ENCODE measurements at regions not wholly inside any gene's neighbourhood (a gene's known extent, or its start where the extent isn't known, plus 50 kb on each side); places are given as distances from the start of the nearest gene placed in this dataset.

- Histone ChIP-seq H3K9me3 (peaks cover 0 to 10% (median 2%) of the 10 kb centered on the region in 11 donors), H3K36me3 (no peaks in the 10 kb centered on the region), H3K27me3 (peaks cover 0 to 33% (median 11%) of the 10 kb centered on the region in 7 donors), H3K4me1 (no peaks in the 10 kb centered on the region), H3K27ac (no peak overlapping the region), H3K4me3 (no peak overlapping the region)
- 70 to 76% methylated on average over 20 of the region's 20 CpGs for WGBS, 2 donors
- TF ChIP-seq, protein P1, sequence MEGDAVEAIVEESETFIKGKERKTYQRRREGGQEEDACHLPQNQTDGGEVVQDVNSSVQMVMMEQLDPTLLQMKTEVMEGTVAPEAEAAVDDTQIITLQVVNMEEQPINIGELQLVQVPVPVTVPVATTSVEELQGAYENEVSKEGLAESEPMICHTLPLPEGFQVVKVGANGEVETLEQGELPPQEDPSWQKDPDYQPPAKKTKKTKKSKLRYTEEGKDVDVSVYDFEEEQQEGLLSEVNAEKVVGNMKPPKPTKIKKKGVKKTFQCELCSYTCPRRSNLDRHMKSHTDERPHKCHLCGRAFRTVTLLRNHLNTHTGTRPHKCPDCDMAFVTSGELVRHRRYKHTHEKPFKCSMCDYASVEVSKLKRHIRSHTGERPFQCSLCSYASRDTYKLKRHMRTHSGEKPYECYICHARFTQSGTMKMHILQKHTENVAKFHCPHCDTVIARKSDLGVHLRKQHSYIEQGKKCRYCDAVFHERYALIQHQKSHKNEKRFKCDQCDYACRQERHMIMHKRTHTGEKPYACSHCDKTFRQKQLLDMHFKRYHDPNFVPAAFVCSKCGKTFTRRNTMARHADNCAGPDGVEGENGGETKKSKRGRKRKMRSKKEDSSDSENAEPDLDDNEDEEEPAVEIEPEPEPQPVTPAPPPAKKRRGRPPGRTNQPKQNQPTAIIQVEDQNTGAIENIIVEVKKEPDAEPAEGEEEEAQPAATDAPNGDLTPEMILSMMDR (IDR thresholded peaks at IDR 0.05): no peak
- DNase-seq (no peak), ATAC-seq (no peak)
- intact Hi-C loops (cut with DNase I): no loop called here
These were observed 96.1 kb upstream of the PPP2R2D start for GRCh38 chr10:131804551-131805295.

GRCh38 chr10:131805696-131806095 is 95.1 kb upstream of the PPP2R2D start:
- Histone ChIP-seq H3K4me3 (no peak overlapping the region), H3K36me3 (no peaks in the 10 kb centered on the region), H3K4me1 (no peaks in the 10 kb centered on the region), H3K9me3 (peaks cover 0 to under 1% (median 0%) of the 10 kb centered on the region in 11 donors), H3K27ac (no peak overlapping the region), H3K27me3 (peaks cover 0 to 43% (median 18%) of the 10 kb centered on the region in 7 donors)
- ATAC-seq: no peak
- TF ChIP-seq, protein P1 (IDR thresholded peaks at IDR 0.05): no peak
- no peak for DNase-seq
- 83 to 89% methylated on average over 4 of the region's 4 CpGs for WGBS, 2 donors
- intact Hi-C loops (cut with DNase I): no loop called here

DNA sequence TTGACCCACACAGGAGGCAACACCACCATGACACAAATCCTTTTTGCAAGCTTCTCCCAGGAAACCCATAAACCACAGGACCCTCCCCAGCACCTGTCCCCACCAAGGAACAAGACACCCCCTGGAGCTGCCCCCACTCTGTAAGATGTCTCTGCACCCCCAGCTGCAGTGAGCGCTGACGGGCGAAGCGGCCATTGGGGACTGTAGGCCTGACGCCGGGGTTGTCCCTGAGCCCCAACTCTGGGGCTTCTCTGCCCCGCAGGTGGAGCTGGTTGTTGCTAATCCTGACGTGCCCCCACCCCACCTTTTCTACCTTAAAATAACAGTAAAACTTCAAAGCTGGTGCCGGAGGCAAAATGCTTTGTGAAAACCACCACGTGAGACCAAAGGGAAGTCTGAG is 94.7 kb upstream of the PPP2R2D start:
- H3K27ac ChIP-seq: no peak overlapping the region
- ATAC-seq (no peak), DNase-seq (no peak)
- peaks cover 0 to 45% (median 21%) of the 10 kb centered on the region in 7 donors for H3K27me3 ChIP-seq
- H3K36me3 ChIP-seq: no peaks in the 10 kb centered on the region
- H3K9me3 ChIP-seq: no peaks in the 10 kb centered on the region
- TF ChIP-seq, protein P1 (IDR thresholded peaks at IDR 0.05): no peak
- H3K4me1 ChIP-seq: no peaks in the 10 kb centered on the region
- WGBS, 2 donors: 84% methylated on average over 10 of the region's 10 CpGs
- H3K4me3 ChIP-seq: no peak overlapping the region
- intact Hi-C loops (cut with DNase I): no loop called here

DNA sequence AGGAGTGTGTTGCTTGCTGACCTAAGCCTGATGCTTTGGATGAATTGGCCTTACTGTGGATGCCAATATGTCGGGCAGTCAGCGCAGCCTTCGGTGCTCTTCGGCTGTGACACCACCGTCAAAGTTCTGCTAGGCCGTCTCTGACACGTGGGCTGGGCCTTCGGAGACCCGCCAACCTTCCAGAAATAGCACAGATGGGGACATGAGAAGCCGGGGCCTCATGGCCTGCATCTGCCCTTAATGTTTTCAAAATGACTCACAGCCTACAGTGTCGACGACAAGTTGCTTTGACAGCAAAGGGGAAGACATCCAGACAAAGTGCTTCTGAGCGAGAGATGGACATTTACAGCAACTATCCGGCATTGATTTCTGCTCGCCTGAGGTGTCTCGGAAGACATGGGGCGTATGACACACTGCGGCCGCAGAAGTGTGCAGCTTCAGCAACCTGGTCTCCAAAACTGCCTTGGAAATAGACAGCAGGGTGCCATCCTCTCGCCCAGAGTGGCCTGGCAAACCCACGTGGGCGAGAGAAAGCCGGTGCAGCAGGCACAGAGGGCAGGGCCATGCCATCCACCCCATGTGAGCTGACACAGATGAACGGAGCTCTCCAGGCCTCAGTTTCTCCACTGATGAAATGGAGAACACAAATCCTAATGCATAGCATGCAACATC is 94.0 kb upstream of the PPP2R2D start:
- peaks cover 0 to 51% (median 28%) of the 10 kb centered on the region in 7 donors for H3K27me3 ChIP-seq
- ATAC-seq (no peak), DNase-seq (no peak)
- no peak overlapping the region for H3K4me3 ChIP-seq
- 54 to 63% methylated on average over 24 of the region's 24 CpGs for WGBS, 2 donors
- H3K36me3 ChIP-seq: no peaks in the 10 kb centered on the region
- TF ChIP-seq, protein P1 (IDR thresholded peaks at IDR 0.05): no peak
- no peak overlapping the region for H3K27ac ChIP-seq
- intact Hi-C loops (cut with DNase I): no loop called here
- no peaks in the 10 kb centered on the region for H3K9me3 ChIP-seq
- H3K4me1 ChIP-seq: no peaks in the 10 kb centered on the region

All from heart right ventricle (tissue), 16 donors.